Activated naive CD4-positive, alpha-beta T cell (primary cell): ENCODE measurements at regions not wholly inside any gene's neighbourhood (a gene's known extent, or its start where the extent isn't known, plus 50 kb on each side); places are given as distances from the start of the nearest gene placed in this dataset.

ENCODE experiments used
- DNase-seq, 4 experiments: peaks; one replicate each; lab custom pipeline; 2025; lab: John Stamatoyannopoulos, UW

GRCh38 chr15:91556926-91557325 lies 296.6 kb upstream of the SLCO3A1 start:
- no peak for DNase-seq

- no peak for DNase-seq
These were observed 294.4 kb upstream of the SLCO3A1 start for GRCh38 chr15:91559066-91559465.

GRCh38 chr15:91561371-91562100 lies 292.0 kb upstream of the SLCO3A1 start:
- no peak for DNase-seq

- DNase-seq, result no peak
These were observed 290.8 kb upstream of the SLCO3A1 start for GRCh38 chr15:91562698-91563097.

GRCh38 chr15:91564631-91565030 lies 288.9 kb upstream of the SLCO3A1 start:
- DNase-seq, result no peak

GRCh38 chr15:91566141-91566540 lies 287.4 kb upstream of the SLCO3A1 start:
- DNase-seq, result no peak

GRCh38 chr15:91568036-91568435 lies 285.5 kb upstream of the SLCO3A1 start:
- DNase-seq, result no peak

GRCh38 chr15:91572110-91572509 lies 281.4 kb upstream of the SLCO3A1 start:
- no peak for DNase-seq

GRCh38 chr15:91576096-91576495 lies 277.4 kb upstream of the SLCO3A1 start:
- no peak for DNase-seq

GRCh38 chr15:91578511-91578910 lies 275.0 kb upstream of the SLCO3A1 start:
- no peak for DNase-seq

- DNase-seq, result no peak
These were observed 268.6 kb upstream of the SLCO3A1 start for GRCh38 chr15:91584895-91585294.

- no peak for DNase-seq
These were observed 266.9 kb upstream of the SLCO3A1 start for GRCh38 chr15:91586560-91586959.

- DNase-seq, result no peak
These were observed 264.1 kb upstream of the SLCO3A1 start for GRCh38 chr15:91589360-91589759.

- DNase-seq, result no peak
These were observed 260.9 kb upstream of the SLCO3A1 start for GRCh38 chr15:91592567-91592966.

GRCh38 chr15:91593067-91593466 lies 260.4 kb upstream of the SLCO3A1 start:
- no peak for DNase-seq

- no peak for DNase-seq
These were observed 259.9 kb upstream of the SLCO3A1 start for GRCh38 chr15:91593653-91594052.

GRCh38 chr15:91599261-91599660 lies 254.2 kb upstream of the SLCO3A1 start:
- no peak for DNase-seq

- no peak for DNase-seq
These were observed 250.0 kb upstream of the SLCO3A1 start for GRCh38 chr15:91603384-91604080.

- no peak for DNase-seq
These were observed 249.4 kb upstream of the SLCO3A1 start for GRCh38 chr15:91604122-91604521.

GRCh38 chr15:91605576-91605975 lies 247.9 kb upstream of the SLCO3A1 start:
- DNase-seq, result no peak

GRCh38 chr15:91609231-91609630 lies 244.3 kb upstream of the SLCO3A1 start:
- no peak for DNase-seq

GRCh38 chr15:91609966-91610365 lies 243.5 kb upstream of the SLCO3A1 start:
- DNase-seq, result no peak

GRCh38 chr15:91611561-91612323 lies 241.8 kb upstream of the SLCO3A1 start:
- no peak for DNase-seq
